Activated CD4-positive, alpha-beta memory T cell treated with anti-CD3 and anti-CD28 coated beads for 36 hours (primary cell): ENCODE measurements at regions not wholly inside any gene's neighbourhood (a gene's known extent, or its start where the extent isn't known, plus 50 kb on each side); places are given as distances from the start of the nearest gene placed in this dataset.
"Not testable (repeated sequence)": the region's sequence is repeated elsewhere in the genome, so short reads cannot be mapped to it uniquely, and the experiment has no call there.

ENCODE experiments used
- CTCF ChIA-PET: fragments of 350-600 bp; sonication (Branson Sonifier 250); formaldehyde crosslinking; loops from one replicate; lab custom pipeline; 2021; ENCODE audit warnings: antibody characterized with exemption, inconsistent platforms; lab: Charles Lee
- POLR2A ChIA-PET: fragments of 350-600 bp; sonication (Branson Sonifier 250); formaldehyde crosslinking; loops from one replicate; lab custom pipeline; 2021; ENCODE audit warnings: antibody characterized with exemption; lab: Charles Lee
- DNase-seq: peaks from one replicate; pipeline ENCODE4 v3.0.0-alpha.2; 2020
- H3K27ac Mint-ChIP-seq: one replicate; pipeline ENCODE4 v1.8.0; 2021; ENCODE audit warnings: mixed read lengths
- H3K27me3 Mint-ChIP-seq: one replicate; pipeline ENCODE4 v1.8.0; 2021; ENCODE audit warnings: mixed read lengths
- H3K36me3 Mint-ChIP-seq: one replicate; pipeline ENCODE4 v1.8.0; 2021; ENCODE audit warnings: mixed read lengths
- H3K4me1 Mint-ChIP-seq: one replicate; pipeline ENCODE4 v1.8.0; 2021; ENCODE audit warnings: low read depth, mixed read lengths
- H3K4me3 Mint-ChIP-seq: one replicate; pipeline ENCODE4 v1.8.0; 2021; ENCODE audit warnings: mild to moderate bottlenecking, mixed read lengths
- H3K9me3 Mint-ChIP-seq: one replicate; pipeline ENCODE4 v1.8.0; 2021; ENCODE audit warnings: mixed read lengths
- intact Hi-C: fragments of 100-400 bp; cut with micrococcal nuclease; formaldehyde crosslinking; loops from one replicate; pipeline ENCODE4 v1.15.1; 2023

DNA sequence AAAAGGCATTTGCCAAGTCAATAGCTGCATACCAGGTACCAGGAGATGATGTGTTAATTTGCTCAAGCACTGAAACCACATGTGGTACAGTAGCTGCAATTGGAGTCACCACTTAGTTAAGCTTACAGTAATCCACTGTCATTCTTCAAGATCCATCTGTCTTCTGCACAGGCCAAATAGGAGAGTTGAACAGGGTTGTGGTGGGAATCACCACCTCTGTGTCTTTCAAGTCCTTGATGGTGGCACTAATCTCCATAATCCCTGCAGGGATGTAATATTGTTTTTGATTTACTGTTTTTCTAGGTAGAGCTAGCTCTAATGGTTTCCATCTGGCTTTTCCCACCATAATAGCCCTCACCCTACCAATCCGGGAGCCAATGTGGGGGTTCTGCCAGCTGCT is 91.9 kb downstream of the FCRL5 start:
- DNase-seq: no peak
- intact Hi-C loops: no loop called here
- Mint-ChIP-seq H3K4me1 (no peaks in the 10 kb centered on the region), H3K9me3 (no peaks in the 10 kb centered on the region), H3K27me3 (peaks cover 7% of the 10 kb centered on the region), H3K4me3 (no peak overlapping the region), H3K36me3 (no peaks in the 10 kb centered on the region), H3K27ac (no peak overlapping the region)
- ChIA-PET POLR2A (no interaction called here), CTCF (no interaction called here)

DNA sequence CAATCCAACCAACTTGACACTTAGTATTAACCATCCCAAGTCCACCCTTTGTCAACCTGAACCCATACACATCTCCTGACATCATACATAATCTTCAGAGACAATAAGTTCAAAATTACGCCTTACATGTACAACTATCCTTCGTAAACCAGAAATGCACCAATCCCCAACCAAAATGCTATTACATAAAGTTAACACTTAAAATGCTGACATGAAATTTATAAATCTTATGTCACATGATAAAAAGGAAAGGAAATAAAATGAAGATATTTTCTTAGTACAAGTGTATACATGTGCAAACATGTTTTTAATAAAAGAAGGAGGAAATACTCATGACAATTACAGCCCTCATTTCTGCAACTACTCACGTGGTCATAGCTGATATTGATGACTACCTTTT is 95.0 kb downstream of the FCRL5 start:
- no peaks in the 10 kb centered on the region for H3K36me3 Mint-ChIP-seq
- H3K27ac Mint-ChIP-seq: no peak overlapping the region
- H3K27me3 Mint-ChIP-seq: peaks cover 9% of the 10 kb centered on the region
- intact Hi-C loops: no loop called here
- H3K9me3 Mint-ChIP-seq: no peaks in the 10 kb centered on the region
- POLR2A ChIA-PET: no interaction called here
- no peak overlapping the region for H3K4me3 Mint-ChIP-seq
- CTCF ChIA-PET: no interaction called here
- DNase-seq: no peak
- H3K4me1 Mint-ChIP-seq: no peaks in the 10 kb centered on the region

DNA sequence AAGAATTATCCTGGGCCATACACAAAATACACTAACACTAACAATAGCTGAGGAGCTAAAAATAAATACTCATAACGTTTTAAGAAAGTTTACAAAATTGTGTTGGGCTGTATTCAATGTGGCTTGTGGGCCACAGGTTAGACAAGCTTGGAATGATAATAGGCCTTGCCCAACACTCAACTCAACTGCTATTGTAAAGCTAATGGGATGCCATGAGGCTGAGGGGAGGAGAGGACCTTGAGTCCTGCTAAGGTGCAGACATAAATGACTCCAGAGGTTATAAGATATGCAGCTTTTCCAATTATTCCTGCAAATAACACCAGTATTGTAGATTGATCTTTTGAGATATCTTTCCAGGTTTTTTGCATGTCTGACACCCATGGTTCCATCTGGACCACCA is 97.0 kb downstream of the FCRL5 start:
- peaks cover 9% of the 10 kb centered on the region for H3K27me3 Mint-ChIP-seq
- H3K4me1 Mint-ChIP-seq: no peaks in the 10 kb centered on the region
- CTCF ChIA-PET: no interaction called here
- no peak overlapping the region for H3K27ac Mint-ChIP-seq
- H3K4me3 Mint-ChIP-seq: no peak overlapping the region
- intact Hi-C loops: no loop called here
- POLR2A ChIA-PET: no interaction called here
- no peaks in the 10 kb centered on the region for H3K9me3 Mint-ChIP-seq
- no peaks in the 10 kb centered on the region for H3K36me3 Mint-ChIP-seq
- DNase-seq: no peak

DNA sequence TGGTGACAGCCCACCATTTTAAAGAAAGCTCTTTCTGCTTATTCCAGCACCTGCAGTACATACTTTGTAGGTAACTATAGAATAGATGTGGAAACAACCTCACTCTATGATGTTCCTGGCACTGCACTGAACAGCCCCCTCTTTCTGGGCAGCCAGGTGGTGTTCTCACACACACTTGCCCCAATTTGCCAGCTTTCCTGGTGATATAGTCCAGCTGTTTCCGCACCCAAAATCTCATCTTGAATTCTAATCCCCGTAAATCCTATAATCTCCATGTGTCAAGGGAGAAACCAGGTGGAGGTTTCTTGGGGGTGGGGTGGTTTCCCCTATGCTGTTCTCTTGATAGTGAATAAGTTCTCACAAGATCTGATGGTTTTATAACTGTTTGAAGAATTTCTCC is 102.2 kb downstream of the FCRL5 start:
- H3K4me3 Mint-ChIP-seq: no peak overlapping the region
- DNase-seq: no peak
- H3K9me3 Mint-ChIP-seq: no peaks in the 10 kb centered on the region
- peaks cover 2% of the 10 kb centered on the region for H3K27me3 Mint-ChIP-seq
- H3K27ac Mint-ChIP-seq: no peak overlapping the region
- no peaks in the 10 kb centered on the region for H3K4me1 Mint-ChIP-seq
- no peaks in the 10 kb centered on the region for H3K36me3 Mint-ChIP-seq
- intact Hi-C loops: no loop called here
- CTCF ChIA-PET: interaction anchor here (1.1 to 2.3 kb wide), 2 partner anchors 55 to 80 kb away, joined by 3 to 4 read pairs; no protein-coding TSS in a partner anchor
- POLR2A ChIA-PET: no interaction called here

DNA sequence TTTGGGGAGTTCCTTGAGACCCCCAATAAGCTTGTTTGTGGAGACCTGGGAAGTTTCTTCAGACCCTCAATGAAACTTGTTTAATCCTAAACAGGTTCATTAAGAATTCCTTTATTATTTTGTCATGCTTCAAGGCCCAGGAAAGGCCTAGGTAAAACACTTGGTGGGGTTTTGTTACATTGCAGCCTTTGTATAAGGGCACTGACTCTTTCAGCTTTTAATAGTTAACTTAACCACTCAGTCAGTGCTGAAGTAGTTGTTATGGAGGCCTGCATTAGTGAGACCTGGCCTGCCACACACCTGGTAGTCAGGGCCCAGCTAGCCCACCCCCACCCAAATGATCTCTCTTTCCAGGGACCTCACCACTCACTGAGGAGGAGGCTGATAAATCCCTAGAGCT is 103.7 kb downstream of the FCRL5 start:
- no peaks in the 10 kb centered on the region for H3K36me3 Mint-ChIP-seq
- intact Hi-C loops: no loop called here
- ChIA-PET CTCF (interaction anchor here (0.7 to 2.3 kb wide), 2 partner anchors 10 to 57 kb away, joined by 3 to 4 read pairs; no protein-coding TSS in a partner anchor), POLR2A (no interaction called here)
- peaks cover 2% of the 10 kb centered on the region for H3K27me3 Mint-ChIP-seq
- no peaks in the 10 kb centered on the region for H3K9me3 Mint-ChIP-seq
- H3K4me1 Mint-ChIP-seq: no peaks in the 10 kb centered on the region
- H3K4me3 Mint-ChIP-seq: no peak overlapping the region
- H3K27ac Mint-ChIP-seq: no peak overlapping the region
- no peak for DNase-seq

DNA sequence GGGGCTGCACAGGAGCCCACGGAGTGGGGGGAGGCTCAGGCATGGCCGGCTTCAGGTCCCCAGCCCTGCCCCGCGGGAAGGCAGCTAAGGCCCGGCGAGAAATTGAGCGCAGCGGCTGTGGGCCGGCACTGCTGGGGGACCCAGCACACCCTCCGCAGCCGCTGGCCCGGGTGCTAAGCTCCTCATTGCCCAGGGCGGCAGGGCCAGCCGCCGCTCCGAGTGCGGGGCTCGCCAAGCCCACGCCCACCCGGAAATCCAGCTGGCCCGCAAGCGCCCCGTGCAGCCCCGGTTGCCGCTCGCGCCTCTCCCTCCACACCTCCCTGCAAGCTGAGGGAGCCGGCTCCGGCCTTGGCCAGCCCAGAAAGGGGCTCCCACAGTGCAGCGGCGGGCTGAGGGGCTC is 106.0 kb downstream of the FCRL5 start:
- H3K27me3 Mint-ChIP-seq, H3K9me3 Mint-ChIP-seq, POLR2A ChIA-PET, H3K4me3 Mint-ChIP-seq, H3K27ac Mint-ChIP-seq, CTCF ChIA-PET, DNase-seq, H3K4me1 Mint-ChIP-seq, H3K36me3 Mint-ChIP-seq, intact Hi-C loops: not testable (repeated sequence)

DNA sequence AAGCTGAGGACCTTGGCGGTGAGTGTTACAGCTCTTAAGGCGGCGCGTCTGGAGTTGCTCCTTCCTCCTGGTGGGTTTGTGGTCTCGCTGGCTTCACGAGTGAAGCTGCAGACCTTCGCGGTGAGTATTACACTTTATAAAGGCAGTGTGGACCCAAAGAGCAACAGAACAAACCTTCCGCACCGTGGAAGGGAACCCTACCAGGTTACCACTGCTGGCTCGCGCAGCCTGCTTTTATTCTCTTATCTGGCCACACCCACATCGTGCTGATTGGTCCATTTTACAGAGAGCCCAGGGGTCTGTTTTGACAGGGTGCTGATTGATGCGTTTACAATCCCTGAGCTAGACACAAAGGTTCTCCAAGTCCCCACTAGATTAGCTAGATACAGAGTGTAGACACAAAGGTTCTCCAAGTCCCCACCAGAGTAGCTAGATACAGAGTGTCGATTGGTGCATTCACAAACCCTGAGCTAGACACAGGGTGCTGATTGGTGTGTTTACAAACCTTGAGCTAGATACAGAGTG is 106.6 kb downstream of the FCRL5 start:
- H3K27ac Mint-ChIP-seq, H3K9me3 Mint-ChIP-seq, DNase-seq, H3K4me1 Mint-ChIP-seq, CTCF ChIA-PET, H3K4me3 Mint-ChIP-seq, H3K36me3 Mint-ChIP-seq, H3K27me3 Mint-ChIP-seq, POLR2A ChIA-PET, intact Hi-C loops: not testable (repeated sequence)

DNA sequence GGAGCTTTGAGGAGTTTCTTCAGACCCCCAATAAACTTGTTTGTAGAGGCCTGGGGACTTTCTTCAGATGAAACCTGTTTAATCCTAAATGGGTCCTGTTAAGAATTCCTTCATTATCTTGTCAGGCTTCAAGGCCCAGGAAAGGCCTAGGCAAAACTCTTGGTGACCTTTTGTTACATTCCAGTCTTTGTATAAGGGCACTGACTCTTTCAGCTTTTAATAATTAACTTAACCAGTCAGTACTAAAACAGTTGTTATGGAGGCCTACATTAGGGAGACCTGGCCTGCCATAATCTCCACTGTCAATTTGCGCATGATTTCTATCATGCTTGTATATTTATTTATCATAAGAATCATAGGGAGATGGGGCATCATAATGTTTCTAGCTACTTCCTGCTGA is 110.2 kb downstream of the FCRL5 start:
- H3K36me3 Mint-ChIP-seq: no peaks in the 10 kb centered on the region
- no peaks in the 10 kb centered on the region for H3K9me3 Mint-ChIP-seq
- DNase-seq: no peak
- POLR2A ChIA-PET: no interaction called here
- H3K4me1 Mint-ChIP-seq: no peaks in the 10 kb centered on the region
- H3K4me3 Mint-ChIP-seq: no peak overlapping the region
- H3K27ac Mint-ChIP-seq: no peak overlapping the region
- no peaks in the 10 kb centered on the region for H3K27me3 Mint-ChIP-seq
- CTCF ChIA-PET: no interaction called here
- intact Hi-C loops: no loop called here

DNA sequence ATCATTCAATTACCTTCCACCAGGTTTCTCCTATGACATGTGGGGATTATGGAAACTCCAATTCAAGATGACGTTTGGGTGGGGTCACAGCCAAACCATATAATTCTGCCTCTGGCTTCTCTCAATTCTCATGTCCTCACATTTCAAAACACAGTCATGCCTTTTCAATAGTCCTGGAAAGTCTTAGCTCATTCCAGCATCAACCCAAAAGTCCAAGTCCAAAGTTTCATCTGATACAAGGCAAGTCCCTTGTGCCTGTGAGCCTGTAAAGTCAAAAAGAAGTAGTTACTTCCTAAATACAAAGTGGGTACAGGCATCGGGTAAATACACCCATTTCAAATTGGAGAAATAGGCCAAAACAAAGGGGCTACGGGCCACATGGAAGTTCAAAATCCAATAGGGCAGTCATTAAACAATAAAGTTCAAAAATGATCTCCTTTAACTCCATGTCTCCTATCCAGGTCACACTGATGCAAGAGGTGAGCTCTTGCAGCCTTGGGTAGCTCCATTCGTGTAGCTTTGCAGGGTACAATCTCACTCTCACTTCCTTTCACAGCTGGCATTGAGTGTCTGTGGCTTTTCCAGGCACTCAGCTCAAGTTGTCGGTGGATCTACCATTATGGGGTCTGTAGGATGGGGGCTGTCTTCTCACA is 112.9 kb downstream of the FCRL5 start:
- no peak overlapping the region for H3K27ac Mint-ChIP-seq
- no peaks in the 10 kb centered on the region for H3K36me3 Mint-ChIP-seq
- POLR2A ChIA-PET: no interaction called here
- H3K9me3 Mint-ChIP-seq: no peaks in the 10 kb centered on the region
- intact Hi-C loops: no loop called here
- DNase-seq: no peak
- no peaks in the 10 kb centered on the region for H3K27me3 Mint-ChIP-seq
- H3K4me1 Mint-ChIP-seq: no peaks in the 10 kb centered on the region
- no peak overlapping the region for H3K4me3 Mint-ChIP-seq
- CTCF ChIA-PET: no interaction called here

DNA sequence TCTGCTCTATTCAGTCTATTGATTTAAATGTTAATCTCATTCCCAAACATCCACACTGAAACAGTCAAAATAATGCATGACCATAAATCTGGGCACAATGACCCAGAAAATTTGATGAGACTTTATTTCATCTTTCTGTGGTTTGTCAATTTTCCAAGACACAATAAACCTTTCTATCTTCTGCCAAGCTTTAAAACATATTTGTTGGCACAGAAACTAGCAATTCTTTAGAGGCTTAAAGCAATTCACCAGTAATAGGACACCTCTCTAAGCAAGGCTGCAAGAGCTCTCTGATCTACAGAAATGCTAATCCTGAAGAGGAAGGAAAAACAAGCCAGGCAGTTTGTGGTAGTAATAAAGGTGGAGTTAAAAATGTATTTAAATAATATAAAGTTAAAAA is 113.7 kb downstream of the FCRL5 start:
- ChIA-PET CTCF (interaction anchor here (0.6 kb wide), 1 partner anchor 10 kb away, joined by 3 read pairs; no protein-coding TSS in a partner anchor), POLR2A (no interaction called here)
- Mint-ChIP-seq H3K27me3 (peaks cover 3% of the 10 kb centered on the region), H3K9me3 (no peaks in the 10 kb centered on the region), H3K4me1 (no peaks in the 10 kb centered on the region), H3K36me3 (no peaks in the 10 kb centered on the region), H3K4me3 (no peak overlapping the region), H3K27ac (no peak overlapping the region)
- intact Hi-C loops: no loop called here
- DNase-seq: no peak

DNA sequence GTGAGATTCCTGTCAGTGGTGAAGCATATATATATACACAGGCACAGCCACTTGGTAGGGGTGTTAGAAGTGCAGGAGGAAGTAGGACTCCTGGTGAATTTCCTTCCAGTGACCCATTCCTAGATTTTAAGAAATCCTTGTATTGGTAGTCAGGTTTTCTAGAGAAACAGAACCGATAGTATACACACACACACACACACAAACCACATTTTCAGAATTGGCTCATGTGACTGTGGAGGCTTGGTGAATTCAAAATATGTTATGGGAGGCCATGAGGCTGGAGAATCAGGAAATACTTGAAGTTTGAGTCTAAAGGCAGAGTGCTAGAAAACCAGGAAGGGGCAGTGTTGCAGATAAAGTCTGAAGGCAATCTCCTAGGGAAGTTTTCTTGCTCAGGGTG is 114.2 kb downstream of the FCRL5 start:
- Mint-ChIP-seq H3K27me3 (peaks cover 3% of the 10 kb centered on the region), H3K9me3 (no peaks in the 10 kb centered on the region), H3K4me1 (no peaks in the 10 kb centered on the region), H3K36me3 (no peaks in the 10 kb centered on the region), H3K27ac (no peak overlapping the region), H3K4me3 (no peak overlapping the region)
- POLR2A ChIA-PET: no interaction called here
- intact Hi-C loops: no loop called here
- DNase-seq: no peak
- CTCF ChIA-PET: interaction anchor here (0.6 kb wide), 1 partner anchor 10 kb away, joined by 3 read pairs; no protein-coding TSS in a partner anchor

DNA sequence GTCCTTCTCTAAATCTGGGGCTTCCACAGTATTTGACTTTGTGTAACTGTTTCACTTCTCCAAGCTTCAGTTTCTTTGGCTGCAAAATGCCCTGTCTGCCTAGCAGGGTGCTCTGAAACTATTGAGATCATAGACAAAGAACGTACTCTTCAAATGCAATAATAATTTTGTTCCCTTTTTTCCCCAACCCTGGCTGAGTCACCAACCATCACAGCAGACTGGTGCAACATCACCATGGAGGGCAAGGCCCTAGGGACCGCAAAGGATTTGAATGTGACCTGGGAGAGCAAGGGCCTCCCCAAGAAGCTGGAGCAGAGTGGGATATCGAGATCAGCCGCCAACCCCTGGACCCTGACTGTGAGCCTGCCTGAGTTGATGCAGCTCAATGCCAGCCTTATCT is 115.0 kb downstream of the FCRL5 start:
- Mint-ChIP-seq H3K4me3 (no peak overlapping the region), H3K27ac (no peak overlapping the region), H3K36me3 (no peaks in the 10 kb centered on the region), H3K9me3 (no peaks in the 10 kb centered on the region), H3K4me1 (no peaks in the 10 kb centered on the region), H3K27me3 (peaks cover 3% of the 10 kb centered on the region)
- DNase-seq: no peak
- ChIA-PET CTCF (no interaction called here), POLR2A (no interaction called here)
- intact Hi-C loops: no loop called here

DNA sequence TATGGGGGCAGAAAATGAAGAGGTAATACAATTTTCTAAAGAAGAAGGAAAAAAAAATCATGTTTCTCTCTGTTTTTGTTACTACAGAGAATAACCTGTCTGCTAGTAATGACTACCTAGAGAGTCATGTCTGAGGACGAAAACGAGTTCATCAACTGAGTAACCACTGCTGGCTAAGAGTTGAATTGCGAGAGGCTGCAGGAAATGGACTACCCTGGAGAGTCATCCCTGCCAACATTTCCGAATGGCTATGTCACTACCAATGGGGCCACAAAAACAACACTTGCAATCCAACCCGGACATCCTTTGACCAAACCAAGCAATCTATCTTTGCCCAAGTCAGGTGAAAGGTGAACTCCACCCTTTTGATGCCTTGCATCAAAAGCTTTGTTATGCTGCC is 120.6 kb downstream of the FCRL5 start:
- ChIA-PET CTCF (no interaction called here), POLR2A (no interaction called here)
- DNase-seq: no peak
- no peaks in the 10 kb centered on the region for H3K36me3 Mint-ChIP-seq
- no peaks in the 10 kb centered on the region for H3K9me3 Mint-ChIP-seq
- H3K4me1 Mint-ChIP-seq: no peaks in the 10 kb centered on the region
- intact Hi-C loops: no loop called here
- H3K4me3 Mint-ChIP-seq: no peak overlapping the region
- no peak overlapping the region for H3K27ac Mint-ChIP-seq
- peaks cover 3% of the 10 kb centered on the region for H3K27me3 Mint-ChIP-seq
